ENCODE measurements at regions not wholly inside any gene's neighbourhood (a gene's known extent, or its start where the extent isn't known, plus 50 kb on each side); places are given as distances from the start of the nearest gene placed in this dataset.

GRCh38 chr20:17882834-17883591, 85.6 kb downstream of the SNX5 start:
- H3K56ac ChIP-seq (ENCODE audit: extremely low read depth, insufficient read depth, low read length) = no peak overlapping the region
- no peak overlapping the region; the same call in 1 of the 2 replicates for H3K4ac ChIP-seq (ENCODE audit: low read depth, low read length)
- no peak for DNase-seq
- POLR2A ChIA-PET (ENCODE audit: unreplicated experiment) = no interaction called here
- no peak overlapping the region for H2BK15ac ChIP-seq (ENCODE audit: low read depth, low read length)
- H2BK5ac ChIP-seq (ENCODE audit: low read depth, low read length, poor library complexity, severe bottlenecking) = no peak overlapping the region
- no peaks in the 10 kb centered on the region; the same call in 1 of the 2 replicates for H4K20me1 ChIP-seq (ENCODE audit: insufficient read depth, low read length)
- no peak overlapping the region for H4K8ac ChIP-seq (ENCODE audit: low read depth in 2 of 2, low read length in 2 of 2)
- H2BK120ac ChIP-seq (ENCODE audit: low read depth, low read length) = no peak overlapping the region; the same call in 1 of the 2 replicates
- no peak for TF ChIP-seq USF2 (IDR thresholded peaks at IDR 0.05; ENCODE audit: low read depth, low read length)
- TF ChIP-seq SMC3 (IDR thresholded peaks at IDR 0.05; ENCODE audit: low read depth, low read length) = no peak
- no peak for TF ChIP-seq RAD21 (IDR thresholded peaks at IDR 0.05; ENCODE audit: low read length)
- H3K9ac ChIP-seq (ENCODE audit: low read depth, low read length) = no peak overlapping the region
- in situ Hi-C loops (cut with MboI; ENCODE audit: low sequenced_read_pairs) = no loop called here
- dilution Hi-C loops (cut with HindIII; ENCODE audit: low sequenced_read_pairs, unreplicated experiment) = no loop called here
- H3K4me3 ChIP-seq (ENCODE audit: insufficient read depth, low read depth, low read length) = no peak overlapping the region
- intact Hi-C loops (cut with micrococcal nuclease) = no loop called here
- H3K9me1 ChIP-seq (ENCODE audit: insufficient read depth, low read length) = 0 out of 2 replicates have a peak, but pooled peaks cover 6% of the 10 kb centered on the region
- H2BK20ac ChIP-seq (ENCODE audit: low read depth, low read length) = no peak overlapping the region
- no peak overlapping the region for H4K5ac ChIP-seq (ENCODE audit: low read depth, low read length)
- ATAC-seq (ENCODE audit: low read depth) = no peak
- H2AFZ ChIP-seq (replicated peaks; ENCODE audit: low read length, poor library complexity) = no peak overlapping the region
- H3K4me1 ChIP-seq (ENCODE audit: control insufficient read depth, insufficient read depth, low read length) = peaks cover 18% of the 10 kb centered on the region
- no peak overlapping the region for H3K4me2 ChIP-seq (ENCODE audit: low read depth, low read length)
- WGBS, 2 experiments (ENCODE audit: extremely low coverage in 2 of 2, insufficient read length in 1 of 2) = 84% methylated on average over 3 of the region's 10 CpGs; no CpG with 5 or more reads in 1 of the 2 experiments
- no peak overlapping the region; the same call in 1 of the 2 replicates for H3K18ac ChIP-seq (ENCODE audit: low read depth, low read length)
- H2AK9ac ChIP-seq (replicated peaks; ENCODE audit: low read depth, low read length, poor library complexity) = no peak overlapping the region
- no peaks in the 10 kb centered on the region for H3K36me3 ChIP-seq (ENCODE audit: control insufficient read depth, insufficient read depth, low read length)
- H3K23ac ChIP-seq (ENCODE audit: low read depth, low read length) = no peak overlapping the region
- no peaks in the 10 kb centered on the region for H3K79me1 ChIP-seq (ENCODE audit: low read depth in 1 of 2, low read length in 2 of 2)
- no peaks in the 10 kb centered on the region; the same call in 1 of the 2 replicates for H3K9me3 ChIP-seq (ENCODE audit: control insufficient read depth, insufficient read depth, low read length)
- no peak overlapping the region for H4K91ac ChIP-seq (ENCODE audit: insufficient read depth, low read depth, low read length)
- H3K14ac ChIP-seq (replicated peaks; ENCODE audit: low read depth, low read length) = no peak overlapping the region
- no TSS peak for BruUV-seq (replicated peaks)
- no peaks in the 10 kb centered on the region for H3K27me3 ChIP-seq (ENCODE audit: control insufficient read depth, insufficient read depth, low read length)
- H2AK5ac ChIP-seq (ENCODE audit: low read depth, low read length) = no peak overlapping the region; the same call in 1 of the 2 replicates
- H3K27ac ChIP-seq (ENCODE audit: insufficient read depth, low read length) = no peak overlapping the region
- CTCF ChIA-PET = no interaction called here

Measured in IMR-90 (cell line).